ENCODE measurements at regions not wholly inside any gene's neighbourhood (a gene's known extent, or its start where the extent isn't known, plus 50 kb on each side); places are given as distances from the start of the nearest gene placed in this dataset.

DNA sequence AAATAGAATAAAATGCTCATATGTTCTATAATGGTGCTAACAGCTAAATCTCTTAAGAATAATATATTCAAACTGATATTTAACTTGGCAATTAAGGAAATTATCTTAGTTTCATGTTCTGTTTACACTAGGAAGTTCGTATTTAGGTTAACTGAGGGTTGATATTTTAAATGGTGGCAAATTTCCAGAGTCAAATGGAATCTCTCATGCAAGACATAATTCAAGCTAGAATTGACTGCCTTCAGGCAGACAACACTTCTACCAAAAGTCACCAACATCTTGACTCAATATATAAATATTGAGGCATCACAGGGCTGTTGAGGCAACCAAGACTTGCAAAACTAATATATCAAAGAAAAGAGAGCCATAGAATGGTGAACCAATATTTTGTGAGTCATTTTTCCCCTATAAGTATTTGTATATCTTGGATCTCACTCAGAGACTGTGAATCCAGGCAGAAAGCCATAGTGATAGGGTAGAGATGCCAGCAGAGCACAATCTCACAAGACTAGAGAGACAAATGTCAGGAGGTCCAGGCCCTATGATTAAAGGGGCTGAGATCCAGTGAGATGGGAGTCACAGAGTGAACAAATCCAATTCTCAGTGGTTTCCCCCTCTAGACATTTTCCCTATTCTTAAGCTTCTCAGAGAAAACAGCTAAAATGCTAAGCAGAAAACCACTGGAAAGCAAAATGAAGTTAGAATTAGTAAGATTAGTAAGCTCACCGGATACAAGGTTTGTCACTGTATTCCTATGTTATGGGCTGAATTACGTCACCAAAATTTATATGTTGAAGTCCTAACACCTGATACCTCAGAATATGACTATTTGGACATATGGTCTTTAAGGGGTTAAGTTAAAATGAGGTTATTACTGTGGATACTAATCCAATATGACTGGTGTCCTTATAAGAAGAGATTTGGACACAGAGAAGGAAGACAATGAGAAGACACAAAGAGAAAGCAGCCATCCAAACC, 358.2 kb upstream of the UBE2E3 start:
- H3K9me3 ChIP-seq: no peaks in the 10 kb centered on the region
- 62 to 74% (median 67%) methylated on average over 3 of the region's 3 CpGs for WGBS, 5 donors
- no peaks in the 10 kb centered on the region for H3K36me3 ChIP-seq
- intact Hi-C loops (cut with DNase I; ENCODE audit: low total_unique reads): no loop called here
- peaks cover 0 to 6% (median 0%) of the 10 kb centered on the region in 4 donors for H3K4me1 ChIP-seq
- no peaks in the 10 kb centered on the region for H3K27me3 ChIP-seq
- TF ChIP-seq POLR2A (IDR thresholded peaks at IDR 0.05): no peak
- TF ChIP-seq POLR2AphosphoS5 (IDR thresholded peaks at IDR 0.05): no peak
- TF ChIP-seq, protein P1, sequence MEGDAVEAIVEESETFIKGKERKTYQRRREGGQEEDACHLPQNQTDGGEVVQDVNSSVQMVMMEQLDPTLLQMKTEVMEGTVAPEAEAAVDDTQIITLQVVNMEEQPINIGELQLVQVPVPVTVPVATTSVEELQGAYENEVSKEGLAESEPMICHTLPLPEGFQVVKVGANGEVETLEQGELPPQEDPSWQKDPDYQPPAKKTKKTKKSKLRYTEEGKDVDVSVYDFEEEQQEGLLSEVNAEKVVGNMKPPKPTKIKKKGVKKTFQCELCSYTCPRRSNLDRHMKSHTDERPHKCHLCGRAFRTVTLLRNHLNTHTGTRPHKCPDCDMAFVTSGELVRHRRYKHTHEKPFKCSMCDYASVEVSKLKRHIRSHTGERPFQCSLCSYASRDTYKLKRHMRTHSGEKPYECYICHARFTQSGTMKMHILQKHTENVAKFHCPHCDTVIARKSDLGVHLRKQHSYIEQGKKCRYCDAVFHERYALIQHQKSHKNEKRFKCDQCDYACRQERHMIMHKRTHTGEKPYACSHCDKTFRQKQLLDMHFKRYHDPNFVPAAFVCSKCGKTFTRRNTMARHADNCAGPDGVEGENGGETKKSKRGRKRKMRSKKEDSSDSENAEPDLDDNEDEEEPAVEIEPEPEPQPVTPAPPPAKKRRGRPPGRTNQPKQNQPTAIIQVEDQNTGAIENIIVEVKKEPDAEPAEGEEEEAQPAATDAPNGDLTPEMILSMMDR (IDR thresholded peaks at IDR 0.05): no peak
- no peak for TF ChIP-seq EP300 (IDR thresholded peaks at IDR 0.05)
- no peak for DNase-seq
- no peak overlapping the region for H3K4me3 ChIP-seq
- H3K27ac ChIP-seq: no peak overlapping the region

DNA sequence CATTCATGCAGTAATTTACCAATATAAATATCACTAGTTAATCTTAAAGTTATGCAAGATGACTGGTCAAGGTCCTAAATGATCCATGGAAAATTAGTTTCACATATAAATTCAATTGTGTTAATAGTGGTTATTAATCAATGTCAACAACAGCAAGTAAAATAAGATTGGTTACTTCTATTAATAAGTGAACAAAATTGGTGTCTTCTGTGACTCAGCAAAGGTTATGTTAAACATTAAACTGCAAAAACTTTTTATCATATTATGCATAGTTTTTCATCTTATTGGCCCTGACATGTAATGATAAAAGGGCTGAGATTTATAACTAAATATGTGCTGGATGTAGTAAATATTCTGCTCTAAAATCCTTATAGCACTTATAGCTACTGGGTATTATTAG, 359.0 kb upstream of the UBE2E3 start:
- DNase-seq: no peak
- H3K36me3 ChIP-seq: no peaks in the 10 kb centered on the region
- no peaks in the 10 kb centered on the region for H3K27me3 ChIP-seq
- no peak overlapping the region for H3K27ac ChIP-seq
- peaks cover 0 to 6% (median 0%) of the 10 kb centered on the region in 4 donors for H3K4me1 ChIP-seq
- TF ChIP-seq, protein P1 (IDR thresholded peaks at IDR 0.05): no peak
- no peak for TF ChIP-seq EP300 (IDR thresholded peaks at IDR 0.05)
- intact Hi-C loops (cut with DNase I; ENCODE audit: low total_unique reads): no loop called here
- no peak overlapping the region for H3K4me3 ChIP-seq
- H3K9me3 ChIP-seq: no peaks in the 10 kb centered on the region

DNA sequence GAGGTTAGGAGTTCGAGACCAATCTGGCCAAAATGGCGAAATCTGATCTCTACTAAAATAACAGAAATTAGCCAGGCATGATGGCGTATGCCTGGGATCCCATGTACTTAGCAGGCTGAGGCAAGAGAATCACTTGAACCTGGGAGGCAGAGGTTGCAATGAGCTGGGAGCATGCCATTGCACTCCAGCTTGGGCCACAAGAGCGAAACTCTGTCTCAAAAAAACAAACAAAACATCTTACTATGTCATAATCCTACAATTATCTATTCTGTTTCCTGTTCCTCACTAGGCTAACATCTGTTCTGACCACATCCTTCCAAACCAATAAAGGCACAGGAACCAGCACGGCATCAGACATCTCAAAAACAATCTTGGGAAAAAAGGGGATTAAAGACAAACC, 361.8 kb upstream of the UBE2E3 start:
- no peak for DNase-seq
- TF ChIP-seq EP300 (IDR thresholded peaks at IDR 0.05): no peak
- TF ChIP-seq, protein P1 (IDR thresholded peaks at IDR 0.05): no peak
- TF ChIP-seq POLR2AphosphoS5 (IDR thresholded peaks at IDR 0.05): no peak
- TF ChIP-seq POLR2A (IDR thresholded peaks at IDR 0.05): no peak
- no peak overlapping the region for H3K4me3 ChIP-seq
- H3K36me3 ChIP-seq: no peaks in the 10 kb centered on the region
- H3K27me3 ChIP-seq: no peaks in the 10 kb centered on the region
- intact Hi-C loops (cut with DNase I; ENCODE audit: low total_unique reads): no loop called here
- 82 to 87% (median 85%) methylated on average over 5 of the region's 5 CpGs for WGBS, 5 donors
- no peaks in the 10 kb centered on the region for H3K9me3 ChIP-seq
- H3K27ac ChIP-seq: no peak overlapping the region
- H3K4me1 ChIP-seq: peaks cover 0 to 6% (median 0%) of the 10 kb centered on the region in 4 donors

DNA sequence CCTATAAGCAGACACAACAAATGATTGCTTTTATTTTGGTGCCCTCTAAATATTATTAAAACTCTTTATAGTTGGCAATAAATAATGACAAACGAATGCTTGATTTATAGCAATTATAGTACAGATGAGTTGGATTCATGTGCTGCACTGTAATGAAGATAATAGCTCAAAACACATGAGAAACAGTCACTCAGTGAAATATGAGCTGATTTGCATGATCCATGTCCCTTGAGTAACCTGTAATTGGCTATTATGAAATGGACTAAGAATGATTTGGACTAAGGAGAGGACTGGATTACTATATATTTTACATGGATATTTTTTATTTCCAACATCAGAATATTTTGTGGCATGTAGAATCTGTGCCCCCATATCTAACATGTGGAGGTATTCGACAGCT, 365.6 kb upstream of the UBE2E3 start:
- no peak for DNase-seq
- intact Hi-C loops (cut with DNase I; ENCODE audit: low total_unique reads): no loop called here
- H3K4me1 ChIP-seq: peaks cover 0 to 5% (median 2%) of the 10 kb centered on the region in 4 donors

More for the DNA sequence above, 365.6 kb upstream of the UBE2E3 start:
- Histone ChIP-seq H3K27ac (no peak overlapping the region), H3K27me3 (no peaks in the 10 kb centered on the region), H3K4me3 (no peak overlapping the region), H3K9me3 (no peaks in the 10 kb centered on the region), H3K36me3 (no peaks in the 10 kb centered on the region)
- 82 to 97% (median 89%) methylated on average over 2 of the region's 2 CpGs for WGBS, 5 donors
- no peak for TF ChIP-seq POLR2A (IDR thresholded peaks at IDR 0.05)
- TF ChIP-seq, protein P1 (IDR thresholded peaks at IDR 0.05): no peak
